ENCODE measurements at regions not wholly inside any gene's neighbourhood (a gene's known extent, or its start where the extent isn't known, plus 50 kb on each side); places are given as distances from the start of the nearest gene placed in this dataset.

- TF ChIP-seq CTCF (IDR thresholded peaks at IDR 0.05) (no peak), ZFX (IDR thresholded peaks at IDR 0.05; ENCODE audit: borderline replicate concordance) (no peak)
These were observed 100.3 kb upstream of the APC start for GRCh38 chr5:112637343-112637742.
